H1 (cell line): ENCODE measurements at regions not wholly inside any gene's neighbourhood (a gene's known extent, or its start where the extent isn't known, plus 50 kb on each side); places are given as distances from the start of the nearest gene placed in this dataset.

ENCODE experiments used
- CTCF ChIA-PET: fragments of 300-600 bp; sonication (Branson Sonifier 250); formaldehyde crosslinking; loops from one replicate; lab custom pipeline; 2021; ENCODE audit not compliant: partially characterized antibody; lab: Charles Lee
- POLR2A ChIA-PET: fragments of 300-600 bp; sonication (Branson Sonifier 250); formaldehyde crosslinking; loops from one replicate; lab custom pipeline; 2021; ENCODE audit warnings: inconsistent platforms; ENCODE audit not compliant: partially characterized antibody; lab: Charles Lee
- DNase-seq, 2 experiments: peaks; one replicate each; pipeline versions ENCODE4 v3.0.0 to v3.0.0-alpha.2; 2010 to 2022; ENCODE audit warnings: low spot score in 2 of 2, low read depth in 1 of 2, mixed read lengths in 1 of 2
- FAIRE-seq: peaks from 2 replicates; lab custom pipeline; 2011; peaks lifted over from hg19 to GRCh38; lab: Jason Lieb, UNC
- H2AFZ ChIP-seq: 2 replicates; pipeline ENCODE4 v1.8.1; 2012; ENCODE audit warnings: low read length, inconsistent platforms
- H2AK5ac ChIP-seq: 2 replicates; pipeline ENCODE4 v1.6.1; 2013; ENCODE audit warnings: low read depth, low read length
- H2BK120ac ChIP-seq: replicated peaks from 2 replicates; pipeline ENCODE3; 2013; ENCODE audit warnings: low read depth, low read length, inconsistent platforms
- H2BK12ac ChIP-seq: 2 replicates; pipeline ENCODE4 v1.6.1; 2013; ENCODE audit warnings: low read depth, low read length
- H2BK15ac ChIP-seq: 2 replicates; pipeline ENCODE4 v1.6.1; 2013; ENCODE audit warnings: low read length
- H2BK20ac ChIP-seq: 2 replicates; pipeline ENCODE4 v1.6.1; 2013; ENCODE audit warnings: low read length
- H2BK5ac ChIP-seq: 2 replicates; pipeline ENCODE4 v1.6.1; 2013; ENCODE audit warnings: low read depth, low read length
- H3K14ac ChIP-seq: 2 replicates; pipeline ENCODE4 v1.6.1; 2013; ENCODE audit warnings: inconsistent platforms; ENCODE audit not compliant: insufficient read length
- H3K18ac ChIP-seq: 2 replicates; pipeline ENCODE4 v1.6.1; 2013; ENCODE audit warnings: low read length; ENCODE audit errors: extremely low read depth
- H3K23ac ChIP-seq: 2 replicates; pipeline ENCODE4 v1.6.1; 2013; ENCODE audit warnings: inconsistent platforms; ENCODE audit not compliant: insufficient read length
- H3K23me2 ChIP-seq: 2 replicates; pipeline ENCODE4 v1.6.1; 2013; ENCODE audit warnings: low read depth, low read length
- H3K27ac ChIP-seq: 2 replicates; pipeline ENCODE4 v1.6.1; 2011; ENCODE audit warnings: low read depth, low read length, inconsistent platforms
- H3K27me3 ChIP-seq, 4 experiments: replicated peaks in 1 of 4; 1 replicate in 1 of 4; 2 replicates in 3 of 4; pipeline versions ENCODE4 v1.6.1 to v1.8.1; 2011 to 2013; ENCODE audit warnings: low read length in 3 of 4, mild to moderate bottlenecking in 3 of 4, inconsistent platforms in 2 of 4, mixed read lengths in 2 of 4, moderate library complexity in 1 of 4; ENCODE audit not compliant: control insufficient read depth in 3 of 4, insufficient read depth in 3 of 4; ENCODE audit errors: extremely low read depth in 1 of 4
- H3K36me3 ChIP-seq, 4 experiments: 2 replicates each; pipeline versions ENCODE4 v1.6.1 to v1.8.1; 2011 to 2013; ENCODE audit warnings: mild to moderate bottlenecking in 4 of 4, low read length in 3 of 4, moderate library complexity in 2 of 4, control low read depth in 1 of 4, inconsistent platforms in 1 of 4; ENCODE audit not compliant: insufficient read depth in 4 of 4, control insufficient read depth in 2 of 4
- H3K4ac ChIP-seq: replicated peaks from 2 replicates; pipeline ENCODE3; 2013; ENCODE audit warnings: low read length, low read depth, mixed read lengths, inconsistent platforms; ENCODE audit not compliant: insufficient read length
- H3K4me1 ChIP-seq, 4 experiments: replicated peaks in 1 of 4; 1 replicate in 1 of 4; 2 replicates in 3 of 4; pipeline versions ENCODE4 v1.6.1 to v1.8.1; 2011 to 2013; ENCODE audit warnings: low read length in 3 of 4, inconsistent platforms in 2 of 4, mixed read lengths in 1 of 4; ENCODE audit not compliant: insufficient read depth in 4 of 4, control insufficient read depth in 3 of 4
- H3K4me2 ChIP-seq, 2 experiments: 2 replicates each; pipeline versions ENCODE4 v1.6.1 to v1.8.1; 2011 to 2013; ENCODE audit warnings: low read depth in 2 of 2, low read length in 2 of 2, control low read depth in 1 of 2, inconsistent platforms in 1 of 2, mild to moderate bottlenecking in 1 of 2; ENCODE audit not compliant: insufficient read depth in 1 of 2
- H3K4me3 ChIP-seq, 4 experiments: fragments of 200-600, 300-600 bp in 1 of 4; sonication (generic), shearing (Covaris generic), sonication (Bioruptor Twin) in 1 of 4; 2 replicates each; pipeline versions ENCODE4 v1.5.1 to v1.8.1; 2011 to 2016; ENCODE audit warnings: low read length in 4 of 4, low read depth in 3 of 4, control low read depth in 2 of 4, inconsistent platforms in 2 of 4, mild to moderate bottlenecking in 2 of 4, mixed read lengths in 1 of 4, moderate library complexity in 1 of 4; ENCODE audit not compliant: insufficient read depth in 2 of 4; ENCODE audit errors: extremely low read depth in 1 of 4
- H3K56ac ChIP-seq: replicated peaks from 2 replicates; pipeline ENCODE3; 2013; ENCODE audit warnings: low read depth, mild to moderate bottlenecking, mixed read lengths, low read length, inconsistent platforms; ENCODE audit not compliant: insufficient read length
- H3K79me1 ChIP-seq: 2 replicates; pipeline ENCODE4 v1.6.1; 2013; ENCODE audit warnings: low read depth, low read length, control low read depth
- H3K79me2 ChIP-seq, 2 experiments: 2 replicates each; pipeline versions ENCODE4 v1.6.1 to v1.8.1; 2012 to 2013; ENCODE audit warnings: low read length in 2 of 2, mild to moderate bottlenecking in 2 of 2, inconsistent platforms in 1 of 2; ENCODE audit not compliant: insufficient read depth in 2 of 2, control insufficient read depth in 1 of 2
- H3K9ac ChIP-seq, 4 experiments: replicated peaks in 1 of 4; 1 replicate in 1 of 4; 2 replicates in 3 of 4; pipeline versions ENCODE4 v1.6.1 to v1.8.1; 2011 to 2013; ENCODE audit warnings: low read depth in 3 of 4, low read length in 3 of 4, control low read depth in 2 of 4, mild to moderate bottlenecking in 2 of 4, moderate library complexity in 2 of 4, inconsistent platforms in 1 of 4; ENCODE audit errors: extremely low read depth in 1 of 4
- H3K9me3 ChIP-seq, 2 experiments: 2 replicates each; pipeline versions ENCODE4 v1.6.1 to v1.8.1; 2012 to 2013; ENCODE audit warnings: mild to moderate bottlenecking in 2 of 2, moderate library complexity in 2 of 2, control low read depth in 1 of 2, inconsistent platforms in 1 of 2, low read depth in 1 of 2, low read length in 1 of 2, mixed read lengths in 1 of 2; ENCODE audit not compliant: insufficient read depth in 2 of 2
- H4K20me1 ChIP-seq, 2 experiments: replicated peaks in 1 of 2; 2 replicates each; pipeline versions ENCODE3 to v1.8.1; 2011 to 2013; ENCODE audit warnings: inconsistent platforms in 2 of 2, low read length in 2 of 2, mild to moderate bottlenecking in 1 of 2; ENCODE audit not compliant: insufficient read depth in 2 of 2, control insufficient read depth in 1 of 2
- H4K5ac ChIP-seq: 2 replicates; pipeline ENCODE4 v1.6.1; 2013; ENCODE audit warnings: low read length, low read depth, mixed read lengths, inconsistent platforms; ENCODE audit not compliant: insufficient read length
- H4K8ac ChIP-seq: 2 replicates; pipeline ENCODE4 v1.8.0; 2013; ENCODE audit warnings: mild to moderate bottlenecking, moderate library complexity, low read length, inconsistent platforms; ENCODE audit not compliant: insufficient read depth; ENCODE audit errors: extremely low read depth
- H4K91ac ChIP-seq: replicated peaks from 2 replicates; pipeline ENCODE3; 2013; ENCODE audit warnings: low read length, mixed read lengths, inconsistent platforms; ENCODE audit not compliant: insufficient read length
- BRCA1 ChIP-seq: IDR thresholded peaks from 2 replicates; pipeline ENCODE4 v1.6.1; 2012; ENCODE audit warnings: low read depth, low read length, improper control_type of control experiment
- CBX8 ChIP-seq: fragments of 300-800, 300-1000 bp; sonication (generic); IDR thresholded peaks from 2 replicates; pipeline ENCODE4 v1.7.1; 2016; ENCODE audit warnings: low read depth, low read length, borderline replicate concordance
- CHD2 ChIP-seq: IDR thresholded peaks from 2 replicates; pipeline ENCODE4 v1.6.1; 2012; ENCODE audit warnings: low read length, improper control_type of control experiment
- KDM5A ChIP-seq: fragments of 200-600 bp; IDR thresholded peaks from 2 replicates; pipeline ENCODE4 v1.7.1; 2012; ENCODE audit warnings: mild to moderate bottlenecking, low read length, inconsistent platforms, mixed read lengths
- TBP ChIP-seq: IDR thresholded peaks from 2 replicates; pipeline ENCODE4 v1.6.1; 2011; ENCODE audit warnings: low read depth, low read length, improper control_type of control experiment
- YY1 ChIP-seq: IDR thresholded peaks from 2 replicates; pipeline ENCODE4 v1.6.1; 2011; ENCODE audit warnings: low read depth, mild to moderate bottlenecking, low read length
- WGBS, 2 experiments: shearing (Covaris generic) in 1 of 2; methylation state at CpG; one replicate each; pipeline versions ENCODE4 v1.1.6 to v1.1.7; 2013 to 2015; ENCODE audit warnings: low lambda C conversion rate in 2 of 2, mixed read lengths in 2 of 2, inconsistent platforms in 1 of 2, low coverage in 1 of 2, missing lambda C conversion rate in 1 of 2; ENCODE audit not compliant: insufficient replicate concordance in 2 of 2, insufficient coverage in 1 of 2, insufficient read length in 1 of 2; ENCODE audit errors: extremely low coverage in 1 of 2, missing lambda C conversion rate in 1 of 2; 5-methylcytosine and 5-hydroxymethylcytosine counted together

DNA sequence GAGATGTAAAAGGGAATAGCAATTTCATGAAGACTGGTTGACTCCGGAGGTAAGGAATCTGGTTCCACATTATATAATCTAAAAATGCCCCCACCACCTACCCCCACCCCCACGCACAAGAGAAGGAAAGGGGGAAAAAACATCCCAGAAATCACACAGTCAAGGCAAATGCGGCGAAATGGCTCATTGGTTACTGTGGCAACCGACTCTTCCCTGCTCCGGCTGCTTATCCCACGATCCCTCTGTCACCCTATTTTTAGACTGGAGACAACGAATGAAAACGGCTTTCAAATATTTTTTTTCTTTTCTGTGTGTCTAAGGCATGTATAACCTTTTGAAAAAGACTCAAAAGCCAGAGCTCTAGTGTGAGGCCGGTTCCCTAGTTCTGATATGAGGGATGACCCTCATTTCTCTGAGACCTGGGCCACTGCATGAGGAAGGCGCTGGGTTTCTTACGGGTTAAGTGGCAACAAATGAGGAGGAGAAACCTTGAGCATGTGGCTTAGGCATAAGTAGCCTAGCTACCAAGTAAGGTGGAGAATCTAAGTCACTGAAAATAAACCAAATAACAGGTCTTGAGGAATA lies 148.3 kb upstream of the GRIN2B start:
- Histone ChIP-seq H3K27me3 (no peaks in the 10 kb centered on the region), H3K4me1 (no peaks in the 10 kb centered on the region), H3K36me3 (no peaks in the 10 kb centered on the region), H3K4ac (no peak overlapping the region), H3K23me2 (no peaks in the 10 kb centered on the region), H4K91ac (no peak overlapping the region), H4K5ac (no peak overlapping the region), H4K8ac (no peak overlapping the region; the same call in 1 of the 2 replicates), H3K14ac (no peak overlapping the region), H3K18ac (no peak overlapping the region), H3K23ac (no peak overlapping the region), H2AK5ac (no peak overlapping the region), H2BK5ac (no peak overlapping the region), H4K20me1 (no peaks in the 10 kb centered on the region), H3K9ac (no peak overlapping the region), H3K9me3 (peaks cover 6 to 8% of the 10 kb centered on the region in 2 experiments; a peak in 2 of 4 replicates), H2AFZ (no peak overlapping the region), H3K4me3 (no peak overlapping the region), H2BK20ac (no peak overlapping the region), H3K27ac (no peak overlapping the region), H3K4me2 (no peak overlapping the region), H2BK15ac (no peak overlapping the region), H3K79me2 (no peaks in the 10 kb centered on the region), H3K56ac (no peak overlapping the region), H2BK120ac (no peak overlapping the region), H3K79me1 (no peaks in the 10 kb centered on the region), H2BK12ac (no peak overlapping the region)
- FAIRE-seq (no peak), DNase-seq (no peak)
- ChIA-PET CTCF (interaction anchor here (0.7 to 3.6 kb wide), 4 partner anchors 9 to 827 kb away, joined by 3 to 16 read pairs (median 6); no protein-coding TSS in a partner anchor), POLR2A (no interaction called here)
- WGBS, 2 experiments: 91% methylated on average over 12 of the region's 12 CpGs; no CpG with 5 or more reads in 1 of the 2 experiments
- TF ChIP-seq KDM5A (no peak), YY1 (no peak), CBX8 (no peak), TBP (no peak), BRCA1 (no peak), CHD2 (no peak)
